Urothelium cell line (cell line): ENCODE measurements at regions not wholly inside any gene's neighbourhood (a gene's known extent, or its start where the extent isn't known, plus 50 kb on each side); places are given as distances from the start of the nearest gene placed in this dataset.

Experiments used
- DNase-seq: peaks from one replicate; pipeline ENCODE4 v3.0.0; 2011; ENCODE audit warnings: low spot score, mixed read lengths
- FAIRE-seq: peaks from 2 replicates; lab custom pipeline; 2011; peaks lifted over from hg19 to GRCh38; lab: Jason Lieb, UNC

DNA sequence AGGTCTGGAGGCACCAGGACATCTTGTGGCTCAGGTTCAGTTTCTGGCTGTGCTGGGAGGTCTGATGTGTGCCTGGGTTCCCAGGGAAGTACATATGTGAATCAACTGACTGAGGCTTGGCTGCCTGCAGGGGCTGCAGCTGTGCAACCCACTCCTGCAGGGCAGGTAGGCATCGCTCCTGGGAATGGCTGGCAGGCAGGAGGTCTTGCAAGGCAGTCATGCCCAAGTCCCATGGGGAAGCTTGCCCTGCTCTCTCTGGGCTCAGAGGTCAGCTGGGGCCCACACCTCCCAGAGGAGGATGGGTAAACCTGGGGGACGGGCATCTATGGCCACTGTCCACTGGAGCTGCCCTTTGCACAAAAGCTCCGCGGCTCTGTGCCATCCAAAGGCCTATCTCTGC lies 1141.8 kb downstream of the SLITRK1 start:
- FAIRE-seq = no peak
- DNase-seq = no peak

DNA sequence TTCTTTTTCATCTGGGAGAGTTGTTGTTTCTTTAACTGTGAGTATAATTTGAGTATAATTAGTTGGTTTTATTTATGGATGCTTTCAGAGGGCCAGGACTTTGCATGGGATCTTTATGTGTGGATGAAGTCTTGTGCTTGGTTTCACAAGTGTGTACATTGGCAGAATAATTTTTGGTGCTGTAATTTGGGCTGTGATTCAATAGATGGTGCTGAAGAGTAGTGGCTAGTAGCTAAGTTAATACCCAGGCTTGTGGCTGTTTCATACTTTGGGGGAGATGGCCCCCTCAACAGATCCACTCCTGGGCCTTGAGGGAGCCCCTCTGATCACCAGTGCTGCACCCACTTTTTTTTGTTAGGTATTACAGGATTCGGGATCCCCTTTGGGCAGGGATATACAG lies 1142.4 kb downstream of the SLITRK1 start:
- FAIRE-seq (no peak), DNase-seq (no peak)

GRCh38 chr13:82729401-82729800 lies 1152.9 kb downstream of the SLITRK1 start:
- DNase-seq (no peak), FAIRE-seq (no peak)

- FAIRE-seq (no peak), DNase-seq (no peak)
These were observed 1161.3 kb downstream of the SLITRK1 start for GRCh38 chr13:82720986-82721385.

DNA sequence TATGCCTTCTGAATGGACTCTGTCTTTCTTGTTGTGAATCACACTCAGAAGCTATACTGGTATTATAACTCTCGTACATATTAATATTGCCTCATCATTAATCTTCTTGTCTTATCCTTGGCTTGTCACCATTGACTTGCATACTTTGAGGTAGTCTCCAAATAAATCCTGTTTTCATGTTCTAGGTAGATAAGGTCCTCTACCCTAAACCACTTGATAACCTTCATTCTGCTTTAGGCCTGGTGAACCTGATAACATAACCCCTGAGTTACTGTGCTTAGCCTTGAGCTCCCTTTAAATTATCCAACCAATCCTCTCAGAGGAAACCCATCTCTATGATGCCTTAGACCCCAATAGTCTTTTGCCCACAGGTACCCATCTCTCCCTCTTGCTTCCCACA lies 1162.3 kb downstream of the SLITRK1 start:
- no peak for FAIRE-seq
- DNase-seq = no peak

DNA sequence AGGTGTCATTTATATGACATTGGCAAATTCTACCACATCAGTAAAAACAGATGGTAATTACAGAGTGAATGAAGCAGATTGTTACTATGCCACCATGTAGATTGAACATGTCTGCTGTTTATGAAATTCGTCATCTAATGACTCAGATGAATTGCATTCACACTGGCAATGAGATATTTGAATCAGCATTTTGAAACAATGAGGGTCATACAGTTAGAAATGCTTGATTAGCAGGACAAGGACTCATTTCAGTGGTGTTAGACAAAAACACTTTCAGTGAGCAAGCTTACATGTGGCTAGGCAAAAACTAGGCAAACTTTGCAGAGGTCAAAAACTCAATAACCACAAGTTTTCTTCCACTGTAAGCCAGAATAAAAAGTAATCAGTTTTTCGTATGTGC lies 1165.0 kb downstream of the SLITRK1 start:
- FAIRE-seq = no peak
- DNase-seq = peak; percentile 7

GRCh38 chr13:82713687-82714405 lies 1168.4 kb downstream of the SLITRK1 start:
- DNase-seq = no peak
- no peak for FAIRE-seq

GRCh38 chr13:82702513-82702912 lies 1179.8 kb downstream of the SLITRK1 start:
- DNase-seq (no peak), FAIRE-seq (no peak)

DNA sequence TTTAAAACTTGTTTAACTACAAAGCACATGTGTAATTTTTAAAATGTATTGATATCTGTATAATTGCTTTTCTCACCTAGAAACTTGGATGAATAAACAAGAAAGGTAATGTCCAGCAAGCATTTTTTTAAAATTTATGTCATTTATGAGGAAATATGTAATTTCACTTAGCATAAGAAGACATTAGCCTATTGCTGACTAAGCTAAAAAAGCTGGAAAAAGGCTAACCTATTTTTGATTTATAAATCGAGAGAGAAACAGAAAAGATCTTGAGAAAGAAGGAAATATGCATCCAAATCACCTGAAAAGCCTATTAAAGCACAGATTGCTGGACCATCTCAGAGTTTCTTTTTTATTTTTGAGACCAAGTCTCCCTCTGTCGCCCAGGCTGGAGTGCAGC lies 1181.3 kb downstream of the SLITRK1 start:
- no peak for FAIRE-seq
- DNase-seq = no peak

DNA sequence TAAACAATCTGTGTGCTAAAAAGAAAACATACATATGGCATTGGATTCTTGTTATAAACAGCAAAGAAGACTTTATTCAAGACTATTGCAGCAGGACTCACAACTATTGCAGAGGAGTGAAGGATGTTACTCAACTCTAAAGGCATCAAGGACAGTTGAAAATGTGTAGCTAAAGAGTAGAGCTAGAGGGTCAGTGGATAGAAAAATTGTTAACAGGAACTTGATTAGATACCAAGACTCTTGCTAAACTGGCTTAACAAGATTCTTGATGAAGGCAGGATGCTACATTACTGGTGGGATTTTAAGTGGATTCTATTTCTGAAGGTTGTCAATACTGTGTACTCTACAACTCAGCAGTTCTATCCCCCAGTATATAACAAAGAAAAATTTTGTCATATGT lies 1183.3 kb downstream of the SLITRK1 start:
- DNase-seq (no peak), FAIRE-seq (no peak)

DNA sequence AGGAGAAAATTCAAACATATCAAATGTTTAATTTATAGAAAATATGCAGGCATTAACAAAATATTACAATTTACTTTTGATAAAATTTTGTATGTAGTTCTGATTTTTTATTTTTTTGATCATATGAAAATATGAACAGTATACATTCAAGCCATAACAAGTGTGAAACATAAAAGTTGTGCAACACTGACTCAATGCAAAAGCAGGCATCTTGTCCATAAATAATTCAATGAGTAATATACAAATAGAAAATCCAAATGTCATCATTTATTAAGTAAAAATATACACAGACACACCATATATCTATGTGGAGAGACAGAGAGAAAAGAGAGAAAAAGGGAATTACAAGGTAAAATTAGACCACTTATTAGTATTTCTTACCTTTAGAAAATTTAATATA lies 1183.9 kb downstream of the SLITRK1 start:
- FAIRE-seq = no peak

DNA sequence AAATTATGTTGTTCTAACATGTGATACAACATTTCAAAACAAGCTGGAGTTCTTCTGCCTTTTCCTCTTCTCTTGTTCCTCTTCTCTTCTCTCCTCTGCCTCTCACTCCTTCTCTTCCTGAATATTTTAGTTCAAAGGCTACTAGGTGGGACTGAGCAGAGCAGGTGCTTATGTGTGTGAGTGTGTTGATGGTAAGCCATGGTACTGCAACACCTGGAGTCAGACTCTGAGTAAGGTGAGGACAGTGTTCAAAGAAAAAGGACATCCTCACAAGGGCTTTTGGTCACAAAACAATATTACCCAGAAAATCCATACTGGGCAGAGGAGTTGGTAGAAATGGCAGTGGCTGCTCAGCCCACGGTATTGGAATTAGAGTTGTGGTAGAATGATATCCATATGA lies 1188.7 kb downstream of the SLITRK1 start:
- DNase-seq (no peak), FAIRE-seq (no peak)

More for the DNA sequence above, 1183.9 kb downstream of the SLITRK1 start:
- DNase-seq = no peak

DNA sequence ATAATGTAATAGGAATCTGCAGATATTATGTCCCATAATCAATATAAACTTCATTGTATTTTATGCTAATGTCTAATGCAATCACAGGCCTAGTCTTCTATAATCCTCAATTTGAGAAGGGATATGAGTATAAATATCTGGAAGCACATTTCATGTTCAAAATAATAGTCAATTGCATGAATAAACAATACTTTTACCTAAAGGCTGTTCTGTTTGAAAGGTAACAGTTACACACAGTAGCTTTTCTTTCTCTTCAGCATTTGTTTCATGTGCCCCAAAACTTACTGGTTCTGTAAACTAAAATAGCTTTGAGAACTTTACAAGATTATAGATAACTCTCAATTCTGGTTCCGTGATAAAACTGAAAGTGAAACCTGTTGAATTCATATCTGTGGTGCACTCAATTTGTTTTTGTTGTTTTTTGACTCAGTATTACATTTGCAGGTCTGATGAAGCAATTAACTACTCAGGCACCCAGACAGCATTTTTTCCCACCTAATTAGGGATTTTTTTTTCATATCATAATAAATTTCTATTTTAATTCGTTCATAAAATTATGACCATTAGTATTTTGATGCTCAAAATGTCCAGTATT lies 1193.8 kb downstream of the SLITRK1 start:
- no peak for FAIRE-seq
- no peak for DNase-seq

GRCh38 chr13:82687884-82688283 lies 1194.4 kb downstream of the SLITRK1 start:
- FAIRE-seq (no peak), DNase-seq (no peak)

- no peak for FAIRE-seq
These were observed 1200.7 kb downstream of the SLITRK1 start for GRCh38 chr13:82681535-82681934.

GRCh38 chr13:82678052-82678451 lies 1204.2 kb downstream of the SLITRK1 start:
- DNase-seq = no peak
- no peak for FAIRE-seq

More at GRCh38 chr13:82681535-82681934, 1200.7 kb downstream of the SLITRK1 start:
- no peak for DNase-seq

GRCh38 chr13:82675024-82675423 lies 1207.2 kb downstream of the SLITRK1 start:
- no peak for DNase-seq
- FAIRE-seq = no peak

- DNase-seq = no peak
- FAIRE-seq = no peak
These were observed 1207.7 kb downstream of the SLITRK1 start for GRCh38 chr13:82674546-82674945.

DNA sequence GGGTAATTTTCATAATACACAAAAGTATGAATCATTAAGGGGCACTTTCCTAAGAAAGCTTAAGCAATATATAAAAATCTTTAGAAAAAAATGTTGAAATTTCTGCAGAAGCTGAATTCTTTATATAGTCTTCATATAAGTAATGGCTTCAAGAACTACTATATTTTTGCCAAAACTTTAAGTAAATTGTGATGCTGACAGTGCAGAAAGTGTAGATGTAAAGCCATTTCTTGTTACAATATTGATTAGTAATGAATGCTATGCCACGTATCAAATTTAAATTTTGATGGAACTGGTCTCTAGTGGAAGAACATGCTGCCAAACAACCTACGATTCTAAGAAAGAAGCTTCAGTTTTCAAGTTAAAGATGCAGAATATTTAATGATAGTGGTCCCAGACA lies 1210.0 kb downstream of the SLITRK1 start:
- FAIRE-seq (no peak), DNase-seq (no peak)

GRCh38 chr13:82664183-82664582 lies 1218.1 kb downstream of the SLITRK1 start:
- FAIRE-seq (no peak), DNase-seq (no peak)

- no peak for FAIRE-seq
- no peak for DNase-seq
These were observed 1221.1 kb downstream of the SLITRK1 start for GRCh38 chr13:82661126-82661525.

- no peak for FAIRE-seq
These were observed 1223.5 kb downstream of the SLITRK1 start for GRCh38 chr13:82658811-82659210.

DNA sequence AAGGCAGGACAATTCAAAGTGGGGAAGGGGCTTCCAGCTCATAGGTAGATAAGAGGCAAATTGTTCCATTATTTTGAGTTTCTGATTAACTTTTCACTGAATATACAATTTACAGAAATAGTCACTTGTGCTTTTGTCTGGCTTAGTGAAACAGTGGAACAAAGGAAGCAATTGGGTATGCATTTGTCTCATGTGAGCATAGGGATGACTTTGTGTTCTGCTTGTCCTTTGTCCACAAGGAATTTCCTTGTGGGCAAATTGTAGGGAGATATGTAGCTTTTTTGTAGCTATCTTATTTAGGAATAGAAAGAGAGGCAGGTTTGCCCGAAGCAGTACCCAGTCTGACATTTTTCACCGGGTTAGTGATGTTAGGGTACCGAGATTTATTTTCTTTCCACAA lies 1224.8 kb downstream of the SLITRK1 start:
- FAIRE-seq (no peak), DNase-seq (no peak)

More at GRCh38 chr13:82658811-82659210, 1223.5 kb downstream of the SLITRK1 start:
- DNase-seq = no peak
